Activated naive CD8-positive, alpha-beta T cell treated with anti-CD3 and anti-CD28 coated beads, Interleukin-2, amount 10 ng/mL, durations not matched to agents 7 days and 5 days (primary cell): ENCODE measurements at regions not wholly inside any gene's neighbourhood (a gene's known extent, or its start where the extent isn't known, plus 50 kb on each side); places are given as distances from the start of the nearest gene placed in this dataset.

Experiments used
- ATAC-seq: fragments of 150-1000 bp; cut with Tn5 transposase; one replicate; pipeline ENCODE4 v1.10.0; 2021; ENCODE audit warnings: low read depth, moderate library complexity
- POLR2A ChIA-PET: fragments of 350-600 bp; sonication (Branson Sonifier 250); formaldehyde crosslinking; loops from one replicate; lab custom pipeline; 2021; ENCODE audit warnings: antibody characterized with exemption; lab: Charles Lee
- DNase-seq: peaks from one replicate; pipeline ENCODE4 v3.0.0; 2021
- H3K27ac Mint-ChIP-seq: one replicate; pipeline ENCODE4 v1.8.0; 2022; ENCODE audit warnings: mild to moderate bottlenecking, mixed read lengths
- H3K27me3 Mint-ChIP-seq: one replicate; pipeline ENCODE4 v1.8.0; 2022; ENCODE audit warnings: mild to moderate bottlenecking, moderate library complexity, mixed read lengths
- H3K36me3 Mint-ChIP-seq: one replicate; pipeline ENCODE4 v1.8.0; 2021; ENCODE audit warnings: mild to moderate bottlenecking, mixed read lengths
- H3K4me1 Mint-ChIP-seq: one replicate; pipeline ENCODE4 v1.8.0; 2021; ENCODE audit warnings: mixed read lengths
- H3K4me3 Mint-ChIP-seq: one replicate; pipeline ENCODE4 v1.8.0; 2022; ENCODE audit warnings: mild to moderate bottlenecking, moderate library complexity, mixed read lengths
- H3K9me3 Mint-ChIP-seq: one replicate; pipeline ENCODE4 v1.8.0; 2021; ENCODE audit warnings: mixed read lengths

DNA sequence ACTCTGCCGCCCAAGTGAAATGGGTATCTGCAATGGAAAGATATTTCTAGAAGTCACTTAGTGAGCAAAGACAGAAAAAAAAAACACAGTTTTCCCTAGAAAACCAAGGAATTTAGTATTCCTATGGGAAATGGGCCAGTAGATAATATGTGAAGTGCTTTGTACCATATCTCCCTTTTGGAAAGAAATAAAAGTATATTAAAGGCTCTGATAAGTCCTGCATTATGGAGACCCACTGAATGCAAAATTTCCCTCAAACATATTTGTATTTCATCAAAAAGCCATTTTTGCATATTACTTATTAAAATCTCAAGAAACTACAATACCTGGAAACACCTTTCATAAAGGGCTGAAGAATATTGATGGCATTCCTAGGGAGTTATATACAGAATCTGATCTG lies 51.6 kb upstream of the DYNLRB2 start:
- ATAC-seq: no peak
- H3K4me3 Mint-ChIP-seq: no peak overlapping the region
- no peaks in the 10 kb centered on the region for H3K36me3 Mint-ChIP-seq
- H3K9me3 Mint-ChIP-seq: peaks cover 3% of the 10 kb centered on the region
- no peak overlapping the region for H3K27ac Mint-ChIP-seq
- no peaks in the 10 kb centered on the region for H3K4me1 Mint-ChIP-seq
- POLR2A ChIA-PET: no interaction called here
- no peak for DNase-seq
- peaks cover 6% of the 10 kb centered on the region for H3K27me3 Mint-ChIP-seq

DNA sequence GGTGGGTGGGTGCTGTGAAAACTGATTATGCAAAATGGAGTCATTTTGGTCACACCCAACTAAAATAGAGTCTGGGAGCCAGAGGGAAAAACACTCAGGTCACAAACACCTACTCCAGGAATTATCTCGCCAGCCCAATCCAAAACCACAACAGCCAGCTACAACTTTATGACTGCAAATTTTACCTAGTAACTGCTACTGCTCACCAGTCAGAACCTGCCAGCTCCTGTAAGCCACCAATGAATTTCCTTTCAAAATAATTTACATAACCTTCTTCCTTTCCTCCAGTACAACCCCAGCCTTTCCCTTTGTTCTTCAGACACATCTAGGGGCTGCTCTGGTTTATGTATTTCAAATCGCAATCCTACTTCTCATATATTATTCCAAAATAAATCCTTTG lies 52.6 kb upstream of the DYNLRB2 start:
- Mint-ChIP-seq H3K4me1 (peaks cover 1% of the 10 kb centered on the region), H3K4me3 (no peak overlapping the region)

DNA sequence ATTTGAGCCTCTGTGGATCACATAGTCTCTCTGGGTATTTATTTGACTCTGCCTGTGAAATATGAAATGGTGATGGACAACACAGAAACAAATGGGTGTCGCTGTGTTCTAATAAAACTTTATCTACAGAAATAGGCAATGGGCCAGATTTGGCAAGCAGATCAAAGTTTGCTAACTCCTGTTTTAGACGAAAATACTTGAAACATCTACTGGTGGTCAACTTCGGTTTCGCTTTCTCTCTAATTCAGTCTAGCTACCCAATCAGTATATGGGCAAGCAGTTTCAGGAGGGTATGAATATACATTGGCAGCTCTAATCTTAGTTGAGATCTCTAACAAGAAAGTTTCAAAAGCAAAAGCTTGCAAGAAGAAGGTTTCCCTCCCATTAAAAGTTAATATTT lies 60.1 kb upstream of the DYNLRB2 start:
- Mint-ChIP-seq H3K36me3 (no peaks in the 10 kb centered on the region), H3K27ac (no peak overlapping the region), H3K9me3 (no peaks in the 10 kb centered on the region), H3K27me3 (peaks cover 5% of the 10 kb centered on the region), H3K4me3 (no peak overlapping the region), H3K4me1 (peaks cover 1% of the 10 kb centered on the region)
- POLR2A ChIA-PET: no interaction called here
- DNase-seq (no peak), ATAC-seq (no peak)

More for the DNA sequence above, 52.6 kb upstream of the DYNLRB2 start:
- POLR2A ChIA-PET: no interaction called here
- DNase-seq: no peak
- peaks cover 3% of the 10 kb centered on the region for H3K9me3 Mint-ChIP-seq
- H3K36me3 Mint-ChIP-seq: no peaks in the 10 kb centered on the region
- no peak for ATAC-seq
- H3K27me3 Mint-ChIP-seq: peaks cover 6% of the 10 kb centered on the region
- no peak overlapping the region for H3K27ac Mint-ChIP-seq

- Mint-ChIP-seq H3K27ac (no peak overlapping the region), H3K4me3 (no peak overlapping the region), H3K36me3 (no peaks in the 10 kb centered on the region), H3K4me1 (no peaks in the 10 kb centered on the region), H3K27me3 (peaks cover 5% of the 10 kb centered on the region), H3K9me3 (no peaks in the 10 kb centered on the region)
- POLR2A ChIA-PET: no interaction called here
- ATAC-seq: no peak
- DNase-seq: no peak
Measured at GRCh38 chr16:80477838-80478237, 63.0 kb upstream of the DYNLRB2 start.

- POLR2A ChIA-PET: no interaction called here
- H3K27me3 Mint-ChIP-seq: peaks cover 8% of the 10 kb centered on the region
Measured at GRCh38 chr16:80468029-80468428, 72.8 kb upstream of the DYNLRB2 start.

GRCh38 chr16:80466024-80466987 lies 74.5 kb upstream of the DYNLRB2 start:
- H3K4me3 Mint-ChIP-seq: no peak overlapping the region
- peak; percentile 71 for ATAC-seq
- H3K27ac Mint-ChIP-seq: no peak overlapping the region
- peak; percentile 63 for DNase-seq
- no peaks in the 10 kb centered on the region for H3K36me3 Mint-ChIP-seq
- no peaks in the 10 kb centered on the region for H3K9me3 Mint-ChIP-seq
- H3K4me1 Mint-ChIP-seq: no peaks in the 10 kb centered on the region
- POLR2A ChIA-PET: no interaction called here
- peaks cover 6% of the 10 kb centered on the region for H3K27me3 Mint-ChIP-seq

More at GRCh38 chr16:80468029-80468428, 72.8 kb upstream of the DYNLRB2 start:
- Mint-ChIP-seq H3K9me3 (no peaks in the 10 kb centered on the region), H3K36me3 (no peaks in the 10 kb centered on the region), H3K4me3 (no peak overlapping the region), H3K27ac (no peak overlapping the region), H3K4me1 (no peaks in the 10 kb centered on the region)
- DNase-seq (no peak), ATAC-seq (no peak)

GRCh38 chr16:80463751-80464495 lies 76.9 kb upstream of the DYNLRB2 start:
- Mint-ChIP-seq H3K4me3 (no peak overlapping the region), H3K36me3 (no peaks in the 10 kb centered on the region), H3K27ac (no peak overlapping the region), H3K4me1 (no peaks in the 10 kb centered on the region), H3K27me3 (peaks cover 7% of the 10 kb centered on the region), H3K9me3 (no peaks in the 10 kb centered on the region)
- no peak for DNase-seq
- ATAC-seq: no peak
- POLR2A ChIA-PET: no interaction called here

DNA sequence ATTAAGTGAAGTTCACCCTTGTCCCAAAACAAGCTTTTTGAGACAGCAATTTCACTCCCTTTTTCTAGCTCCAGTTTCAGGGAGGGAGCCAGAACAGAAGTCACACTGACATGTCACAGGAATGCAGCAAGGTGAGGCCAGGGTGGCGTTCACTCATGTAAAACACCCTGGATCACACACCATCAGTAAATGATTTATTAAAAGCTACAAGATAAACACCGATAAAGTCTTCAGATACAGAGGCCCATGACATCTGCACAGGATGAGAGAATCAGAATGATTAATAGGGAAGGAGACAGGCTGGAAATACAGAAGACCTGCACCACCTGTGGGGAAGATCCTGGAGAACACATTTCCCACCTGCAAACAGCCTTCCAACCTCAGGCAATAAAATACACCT lies 77.5 kb upstream of the DYNLRB2 start:
- no peak overlapping the region for H3K4me3 Mint-ChIP-seq
- POLR2A ChIA-PET: no interaction called here
- H3K4me1 Mint-ChIP-seq: no peaks in the 10 kb centered on the region
- no peak overlapping the region for H3K27ac Mint-ChIP-seq
- H3K27me3 Mint-ChIP-seq: peaks cover 3% of the 10 kb centered on the region
- DNase-seq: no peak
- H3K36me3 Mint-ChIP-seq: no peaks in the 10 kb centered on the region
- ATAC-seq: no peak
- H3K9me3 Mint-ChIP-seq: no peaks in the 10 kb centered on the region

DNA sequence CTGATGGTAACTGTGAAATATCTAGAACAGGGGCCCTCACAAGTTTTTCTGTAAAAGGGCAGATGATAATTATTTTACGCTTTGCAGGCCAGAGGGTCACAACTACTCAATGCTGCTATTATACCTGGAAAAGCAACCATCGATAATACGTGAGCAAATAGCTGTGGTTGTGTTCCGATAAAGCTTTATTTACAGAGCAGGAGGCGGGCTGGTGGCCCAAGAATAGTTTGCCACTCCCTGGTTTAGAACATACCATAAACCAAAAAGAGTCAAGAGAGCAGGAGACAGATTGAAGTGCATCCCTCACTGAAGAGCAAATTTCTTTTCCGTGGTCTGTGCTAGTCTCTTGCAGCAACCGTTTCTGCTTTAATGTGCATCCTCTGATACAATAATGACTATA lies 77.9 kb upstream of the DYNLRB2 start:
- H3K27ac Mint-ChIP-seq: no peak overlapping the region
- no peaks in the 10 kb centered on the region for H3K4me1 Mint-ChIP-seq
- DNase-seq (no peak), ATAC-seq (no peak)
- H3K4me3 Mint-ChIP-seq: no peak overlapping the region
- peaks cover 3% of the 10 kb centered on the region for H3K27me3 Mint-ChIP-seq
- no peaks in the 10 kb centered on the region for H3K9me3 Mint-ChIP-seq
- no peaks in the 10 kb centered on the region for H3K36me3 Mint-ChIP-seq
- POLR2A ChIA-PET: no interaction called here

GRCh38 chr16:80460988-80461387 lies 79.8 kb upstream of the DYNLRB2 start:
- POLR2A ChIA-PET: no interaction called here
- ATAC-seq: no peak
- Mint-ChIP-seq H3K36me3 (no peaks in the 10 kb centered on the region), H3K4me1 (no peaks in the 10 kb centered on the region), H3K9me3 (no peaks in the 10 kb centered on the region), H3K4me3 (no peak overlapping the region), H3K27me3 (peaks cover 3% of the 10 kb centered on the region), H3K27ac (no peak overlapping the region)
- no peak for DNase-seq

- no peak overlapping the region for H3K4me3 Mint-ChIP-seq
- no peak for DNase-seq
- no peak overlapping the region for H3K27ac Mint-ChIP-seq
- no peaks in the 10 kb centered on the region for H3K36me3 Mint-ChIP-seq
- ATAC-seq: no peak
- peaks cover 3% of the 10 kb centered on the region for H3K27me3 Mint-ChIP-seq
- POLR2A ChIA-PET: no interaction called here
- no peaks in the 10 kb centered on the region for H3K4me1 Mint-ChIP-seq
- no peaks in the 10 kb centered on the region for H3K9me3 Mint-ChIP-seq
Measured at GRCh38 chr16:80459966-80460365, 80.8 kb upstream of the DYNLRB2 start.

GRCh38 chr16:80459331-80459777 lies 81.4 kb upstream of the DYNLRB2 start:
- no peaks in the 10 kb centered on the region for H3K36me3 Mint-ChIP-seq
- no peak overlapping the region for H3K27ac Mint-ChIP-seq
- H3K4me1 Mint-ChIP-seq: no peaks in the 10 kb centered on the region
- H3K4me3 Mint-ChIP-seq: no peak overlapping the region
- H3K9me3 Mint-ChIP-seq: no peaks in the 10 kb centered on the region
- no peak for DNase-seq
- ATAC-seq: no peak
- H3K27me3 Mint-ChIP-seq: peaks cover 3% of the 10 kb centered on the region
- POLR2A ChIA-PET: no interaction called here

- ATAC-seq (no peak), DNase-seq (no peak)
- H3K27me3 Mint-ChIP-seq: peaks cover 3% of the 10 kb centered on the region
- no peak overlapping the region for H3K4me3 Mint-ChIP-seq
- H3K9me3 Mint-ChIP-seq: no peaks in the 10 kb centered on the region
- H3K27ac Mint-ChIP-seq: no peak overlapping the region
- no peaks in the 10 kb centered on the region for H3K4me1 Mint-ChIP-seq
- H3K36me3 Mint-ChIP-seq: no peaks in the 10 kb centered on the region
- POLR2A ChIA-PET: no interaction called here
Measured at GRCh38 chr16:80457871-80458270, 82.9 kb upstream of the DYNLRB2 start.

- POLR2A ChIA-PET: no interaction called here
- Mint-ChIP-seq H3K4me3 (no peak overlapping the region), H3K36me3 (no peaks in the 10 kb centered on the region), H3K27me3 (no peaks in the 10 kb centered on the region), H3K9me3 (no peaks in the 10 kb centered on the region), H3K27ac (no peak overlapping the region), H3K4me1 (no peaks in the 10 kb centered on the region)
- ATAC-seq (no peak), DNase-seq (no peak)
Measured at GRCh38 chr16:80454802-80455201, 86.0 kb upstream of the DYNLRB2 start.
